H1 (cell line): ENCODE measurements at regions not wholly inside any gene's neighbourhood (a gene's known extent, or its start where the extent isn't known, plus 50 kb on each side); places are given as distances from the start of the nearest gene placed in this dataset.

Experiments
- CTCF ChIA-PET: fragments of 300-600 bp; sonication (Branson Sonifier 250); formaldehyde crosslinking; loops from one replicate; lab custom pipeline; 2021; ENCODE audit not compliant: partially characterized antibody; lab: Charles Lee
- POLR2A ChIA-PET: fragments of 300-600 bp; sonication (Branson Sonifier 250); formaldehyde crosslinking; loops from one replicate; lab custom pipeline; 2021; ENCODE audit warnings: inconsistent platforms; ENCODE audit not compliant: partially characterized antibody; lab: Charles Lee
- DNase-seq, 2 experiments: peaks; one replicate each; pipeline versions ENCODE4 v3.0.0 to v3.0.0-alpha.2; 2010 to 2022; ENCODE audit warnings: low spot score in 2 of 2, low read depth in 1 of 2, mixed read lengths in 1 of 2
- FAIRE-seq: peaks from 2 replicates; lab custom pipeline; 2011; peaks lifted over from hg19 to GRCh38; lab: Jason Lieb, UNC
- H2AFZ ChIP-seq: 2 replicates; pipeline ENCODE4 v1.8.1; 2012; ENCODE audit warnings: low read length, inconsistent platforms
- H2AK5ac ChIP-seq: 2 replicates; pipeline ENCODE4 v1.6.1; 2013; ENCODE audit warnings: low read depth, low read length
- H2BK120ac ChIP-seq: replicated peaks from 2 replicates; pipeline ENCODE3; 2013; ENCODE audit warnings: low read depth, low read length, inconsistent platforms
- H2BK12ac ChIP-seq: 2 replicates; pipeline ENCODE4 v1.6.1; 2013; ENCODE audit warnings: low read depth, low read length
- H2BK15ac ChIP-seq: 2 replicates; pipeline ENCODE4 v1.6.1; 2013; ENCODE audit warnings: low read length
- H2BK20ac ChIP-seq: 2 replicates; pipeline ENCODE4 v1.6.1; 2013; ENCODE audit warnings: low read length
- H2BK5ac ChIP-seq: 2 replicates; pipeline ENCODE4 v1.6.1; 2013; ENCODE audit warnings: low read depth, low read length
- H3K14ac ChIP-seq: 2 replicates; pipeline ENCODE4 v1.6.1; 2013; ENCODE audit warnings: inconsistent platforms; ENCODE audit not compliant: insufficient read length
- H3K18ac ChIP-seq: 2 replicates; pipeline ENCODE4 v1.6.1; 2013; ENCODE audit warnings: low read length; ENCODE audit errors: extremely low read depth
- H3K23ac ChIP-seq: 2 replicates; pipeline ENCODE4 v1.6.1; 2013; ENCODE audit warnings: inconsistent platforms; ENCODE audit not compliant: insufficient read length
- H3K23me2 ChIP-seq: 2 replicates; pipeline ENCODE4 v1.6.1; 2013; ENCODE audit warnings: low read depth, low read length
- H3K27ac ChIP-seq: 2 replicates; pipeline ENCODE4 v1.6.1; 2011; ENCODE audit warnings: low read depth, low read length, inconsistent platforms
- H3K27me3 ChIP-seq, 4 experiments: replicated peaks in 1 of 4; 1 replicate in 1 of 4; 2 replicates in 3 of 4; pipeline versions ENCODE4 v1.6.1 to v1.8.1; 2011 to 2013; ENCODE audit warnings: low read length in 3 of 4, mild to moderate bottlenecking in 3 of 4, inconsistent platforms in 2 of 4, mixed read lengths in 2 of 4, moderate library complexity in 1 of 4; ENCODE audit not compliant: control insufficient read depth in 3 of 4, insufficient read depth in 3 of 4; ENCODE audit errors: extremely low read depth in 1 of 4
- H3K36me3 ChIP-seq, 4 experiments: 2 replicates each; pipeline versions ENCODE4 v1.6.1 to v1.8.1; 2011 to 2013; ENCODE audit warnings: mild to moderate bottlenecking in 4 of 4, low read length in 3 of 4, moderate library complexity in 2 of 4, control low read depth in 1 of 4, inconsistent platforms in 1 of 4; ENCODE audit not compliant: insufficient read depth in 4 of 4, control insufficient read depth in 2 of 4
- H3K4ac ChIP-seq: replicated peaks from 2 replicates; pipeline ENCODE3; 2013; ENCODE audit warnings: low read length, low read depth, mixed read lengths, inconsistent platforms; ENCODE audit not compliant: insufficient read length
- H3K4me1 ChIP-seq, 4 experiments: replicated peaks in 1 of 4; 1 replicate in 1 of 4; 2 replicates in 3 of 4; pipeline versions ENCODE4 v1.6.1 to v1.8.1; 2011 to 2013; ENCODE audit warnings: low read length in 3 of 4, inconsistent platforms in 2 of 4, mixed read lengths in 1 of 4; ENCODE audit not compliant: insufficient read depth in 4 of 4, control insufficient read depth in 3 of 4
- H3K4me2 ChIP-seq, 2 experiments: 2 replicates each; pipeline versions ENCODE4 v1.6.1 to v1.8.1; 2011 to 2013; ENCODE audit warnings: low read depth in 2 of 2, low read length in 2 of 2, control low read depth in 1 of 2, inconsistent platforms in 1 of 2, mild to moderate bottlenecking in 1 of 2; ENCODE audit not compliant: insufficient read depth in 1 of 2
- H3K4me3 ChIP-seq, 4 experiments: fragments of 200-600, 300-600 bp in 1 of 4; sonication (generic), shearing (Covaris generic), sonication (Bioruptor Twin) in 1 of 4; 2 replicates each; pipeline versions ENCODE4 v1.5.1 to v1.8.1; 2011 to 2016; ENCODE audit warnings: low read length in 4 of 4, low read depth in 3 of 4, control low read depth in 2 of 4, inconsistent platforms in 2 of 4, mild to moderate bottlenecking in 2 of 4, mixed read lengths in 1 of 4, moderate library complexity in 1 of 4; ENCODE audit not compliant: insufficient read depth in 2 of 4; ENCODE audit errors: extremely low read depth in 1 of 4
- H3K56ac ChIP-seq: replicated peaks from 2 replicates; pipeline ENCODE3; 2013; ENCODE audit warnings: low read depth, mild to moderate bottlenecking, mixed read lengths, low read length, inconsistent platforms; ENCODE audit not compliant: insufficient read length
- H3K79me1 ChIP-seq: 2 replicates; pipeline ENCODE4 v1.6.1; 2013; ENCODE audit warnings: low read depth, low read length, control low read depth
- H3K79me2 ChIP-seq, 2 experiments: 2 replicates each; pipeline versions ENCODE4 v1.6.1 to v1.8.1; 2012 to 2013; ENCODE audit warnings: low read length in 2 of 2, mild to moderate bottlenecking in 2 of 2, inconsistent platforms in 1 of 2; ENCODE audit not compliant: insufficient read depth in 2 of 2, control insufficient read depth in 1 of 2
- H3K9ac ChIP-seq, 4 experiments: replicated peaks in 1 of 4; 1 replicate in 1 of 4; 2 replicates in 3 of 4; pipeline versions ENCODE4 v1.6.1 to v1.8.1; 2011 to 2013; ENCODE audit warnings: low read depth in 3 of 4, low read length in 3 of 4, control low read depth in 2 of 4, mild to moderate bottlenecking in 2 of 4, moderate library complexity in 2 of 4, inconsistent platforms in 1 of 4; ENCODE audit errors: extremely low read depth in 1 of 4
- H3K9me3 ChIP-seq, 2 experiments: 2 replicates each; pipeline versions ENCODE4 v1.6.1 to v1.8.1; 2012 to 2013; ENCODE audit warnings: mild to moderate bottlenecking in 2 of 2, moderate library complexity in 2 of 2, control low read depth in 1 of 2, inconsistent platforms in 1 of 2, low read depth in 1 of 2, low read length in 1 of 2, mixed read lengths in 1 of 2; ENCODE audit not compliant: insufficient read depth in 2 of 2
- H4K20me1 ChIP-seq, 2 experiments: replicated peaks in 1 of 2; 2 replicates each; pipeline versions ENCODE3 to v1.8.1; 2011 to 2013; ENCODE audit warnings: inconsistent platforms in 2 of 2, low read length in 2 of 2, mild to moderate bottlenecking in 1 of 2; ENCODE audit not compliant: insufficient read depth in 2 of 2, control insufficient read depth in 1 of 2
- H4K5ac ChIP-seq: 2 replicates; pipeline ENCODE4 v1.6.1; 2013; ENCODE audit warnings: low read length, low read depth, mixed read lengths, inconsistent platforms; ENCODE audit not compliant: insufficient read length
- H4K8ac ChIP-seq: 2 replicates; pipeline ENCODE4 v1.8.0; 2013; ENCODE audit warnings: mild to moderate bottlenecking, moderate library complexity, low read length, inconsistent platforms; ENCODE audit not compliant: insufficient read depth; ENCODE audit errors: extremely low read depth
- H4K91ac ChIP-seq: replicated peaks from 2 replicates; pipeline ENCODE3; 2013; ENCODE audit warnings: low read length, mixed read lengths, inconsistent platforms; ENCODE audit not compliant: insufficient read length
- ATF3 ChIP-seq: IDR thresholded peaks from 2 replicates; pipeline ENCODE4 v1.6.1; 2011; ENCODE audit warnings: low read depth, mild to moderate bottlenecking, low read length; ENCODE audit not compliant: insufficient read depth
- BCL11A ChIP-seq, 2 experiments: IDR thresholded peaks; one replicate each; pipeline ENCODE4 v1.6.1; 2011; ENCODE audit warnings: low read depth in 2 of 2, low read length in 2 of 2, mild to moderate bottlenecking in 2 of 2
- CEBPB ChIP-seq: IDR thresholded peaks from 2 replicates; pipeline ENCODE4 v1.6.1; 2012; ENCODE audit warnings: low read depth, low read length
- CREB1 ChIP-seq: IDR thresholded peaks from 2 replicates; pipeline ENCODE4 v1.6.1; 2012; ENCODE audit warnings: inconsistent platforms
- CTBP2 ChIP-seq: IDR thresholded peaks from 2 replicates; pipeline ENCODE4 v1.7.0; 2011; ENCODE audit warnings: borderline replicate concordance, mild to moderate bottlenecking, moderate library complexity, mixed read lengths, low read length; ENCODE audit not compliant: insufficient read depth, insufficient read length
- EGR1 ChIP-seq: IDR thresholded peaks from 2 replicates; pipeline ENCODE4 v1.6.1; 2011; ENCODE audit warnings: low read depth, low read length, borderline replicate concordance
- EP300 ChIP-seq, 2 experiments: IDR thresholded peaks; 1 replicate in 1 of 2; 2 replicates in 1 of 2; pipeline ENCODE4 v1.6.1; 2011 to 2012; ENCODE audit warnings: low read depth in 2 of 2, low read length in 2 of 2, mild to moderate bottlenecking in 2 of 2, borderline replicate concordance in 1 of 2, inconsistent platforms in 1 of 2, moderate library complexity in 1 of 2
- GTF2F1 ChIP-seq: IDR thresholded peaks from 2 replicates; pipeline ENCODE4 v1.6.1; 2012; ENCODE audit warnings: low read depth, low read length, improper control_type of control experiment, borderline replicate concordance
- HDAC2 ChIP-seq, 2 experiments: fragments of 300-600 bp in 1 of 2; sonication (generic) in 1 of 2; IDR thresholded peaks; 2 replicates each; pipeline ENCODE4 v1.6.1; 2011 to 2012; ENCODE audit warnings: low read depth in 2 of 2, low read length in 2 of 2, mild to moderate bottlenecking in 2 of 2, moderate library complexity in 2 of 2, borderline replicate concordance in 1 of 2, inconsistent platforms in 1 of 2
- SP2 ChIP-seq: IDR thresholded peaks from 2 replicates; pipeline ENCODE4 v1.6.1; 2012; ENCODE audit warnings: mild to moderate bottlenecking, low read length, inconsistent platforms
- YY1 ChIP-seq: IDR thresholded peaks from 2 replicates; pipeline ENCODE4 v1.6.1; 2011; ENCODE audit warnings: low read depth, mild to moderate bottlenecking, low read length
- WGBS, 2 experiments: shearing (Covaris generic) in 1 of 2; methylation state at CpG; one replicate each; pipeline versions ENCODE4 v1.1.6 to v1.1.7; 2013 to 2015; ENCODE audit warnings: low lambda C conversion rate in 2 of 2, mixed read lengths in 2 of 2, inconsistent platforms in 1 of 2, low coverage in 1 of 2, missing lambda C conversion rate in 1 of 2; ENCODE audit not compliant: insufficient replicate concordance in 2 of 2, insufficient coverage in 1 of 2, insufficient read length in 1 of 2; ENCODE audit errors: extremely low coverage in 1 of 2, missing lambda C conversion rate in 1 of 2; 5-methylcytosine and 5-hydroxymethylcytosine counted together
- TF ChIP-seq, protein P1 (sequence below): IDR thresholded peaks from 2 replicates; pipeline ENCODE4 v1.6.1; 2011; ENCODE audit warnings: low read length, improper control_type of control experiment

DNA sequence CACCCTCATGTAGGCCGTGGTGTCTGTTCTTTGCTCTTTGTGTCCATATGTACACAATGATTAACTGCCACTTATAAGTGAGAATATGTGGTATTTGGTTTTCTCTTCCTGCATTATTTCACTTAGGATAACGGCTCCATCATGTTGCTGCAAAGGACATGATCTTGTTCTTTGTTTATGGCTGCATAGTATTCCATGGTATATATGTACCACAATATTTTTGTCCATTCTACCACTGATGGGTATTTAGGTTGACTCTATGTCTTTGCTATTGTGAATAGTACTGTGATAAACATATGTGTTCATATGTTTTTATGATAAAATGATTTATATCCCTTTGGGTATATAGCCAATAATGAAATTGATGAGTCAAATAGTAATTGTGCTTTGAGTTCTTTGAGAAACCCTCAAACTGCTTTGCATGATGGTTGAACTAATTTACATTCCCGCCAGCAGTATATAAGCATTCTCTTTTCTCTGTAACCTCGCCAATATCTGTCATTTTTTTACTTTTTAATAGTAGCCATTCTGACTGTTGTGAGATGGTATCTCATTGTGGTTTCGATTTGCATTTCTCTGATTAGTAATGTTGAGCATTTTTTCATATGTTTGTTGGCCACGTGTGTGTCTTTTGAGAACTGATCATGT lies 174.4 kb upstream of the NT5E start:
- 76% methylated on average over 6 of the region's 6 CpGs; no CpG with 5 or more reads in 1 of the 2 experiments for WGBS, 2 experiments
- Histone ChIP-seq H3K4me1 (no peaks in the 10 kb centered on the region), H3K18ac (no peak overlapping the region), H4K5ac (no peak overlapping the region), H3K4me2 (no peak overlapping the region), H3K4ac (no peak overlapping the region), H3K23me2 (no peaks in the 10 kb centered on the region), H2AFZ (no peak overlapping the region), H3K36me3 (no peaks in the 10 kb centered on the region), H2BK20ac (no peak overlapping the region), H3K56ac (no peak overlapping the region), H2AK5ac (no peak overlapping the region), H3K23ac (no peak overlapping the region), H3K27ac (no peak overlapping the region), H4K8ac (no peak overlapping the region), H3K79me1 (no peaks in the 10 kb centered on the region), H2BK120ac (no peak overlapping the region), H2BK15ac (no peak overlapping the region), H3K9ac (no peak overlapping the region), H4K20me1 (no peaks in the 10 kb centered on the region), H3K4me3 (no peak overlapping the region), H4K91ac (no peak overlapping the region), H2BK12ac (no peak overlapping the region), H3K27me3 (no peaks in the 10 kb centered on the region), H2BK5ac (no peak overlapping the region), H3K14ac (no peak overlapping the region), H3K79me2 (no peaks in the 10 kb centered on the region), H3K9me3 (no peaks in the 10 kb centered on the region)
- POLR2A ChIA-PET, result no interaction called here
- DNase-seq (no peak), FAIRE-seq (no peak)
- CTCF ChIA-PET, result no interaction called here
- no peak for TF ChIP-seq YY1
- TF ChIP-seq EP300 (IDR thresholded peaks at IDR 0.05; ENCODE audit: borderline replicate concordance in 1 of 2, low read depth in 2 of 2, low read length in 2 of 2), result no peak
- TF ChIP-seq CEBPB, result no peak
- TF ChIP-seq GTF2F1, result no peak
- TF ChIP-seq BCL11A (IDR thresholded peaks at IDR 0.05; ENCODE audit: low read depth in 2 of 2, low read length in 2 of 2), result no peak
- no peak for TF ChIP-seq CREB1
- no peak for TF ChIP-seq CTBP2
- TF ChIP-seq, protein P1, sequence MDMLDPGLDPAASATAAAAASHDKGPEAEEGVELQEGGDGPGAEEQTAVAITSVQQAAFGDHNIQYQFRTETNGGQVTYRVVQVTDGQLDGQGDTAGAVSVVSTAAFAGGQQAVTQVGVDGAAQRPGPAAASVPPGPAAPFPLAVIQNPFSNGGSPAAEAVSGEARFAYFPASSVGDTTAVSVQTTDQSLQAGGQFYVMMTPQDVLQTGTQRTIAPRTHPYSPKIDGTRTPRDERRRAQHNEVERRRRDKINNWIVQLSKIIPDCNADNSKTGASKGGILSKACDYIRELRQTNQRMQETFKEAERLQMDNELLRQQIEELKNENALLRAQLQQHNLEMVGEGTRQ, result no peak
- TF ChIP-seq HDAC2 (IDR thresholded peaks at IDR 0.05; ENCODE audit: borderline replicate concordance in 1 of 2, low read depth in 2 of 2, low read length in 2 of 2), result no peak
- TF ChIP-seq SP2, result no peak
- TF ChIP-seq ATF3, result no peak
- no peak for TF ChIP-seq EGR1
